GM19397 (cell line): ENCODE measurements at regions not wholly inside any gene's neighbourhood (a gene's known extent, or its start where the extent isn't known, plus 50 kb on each side); places are given as distances from the start of the nearest gene placed in this dataset.
"Not testable (repeated sequence)": the region's sequence is repeated elsewhere in the genome, so short reads cannot be mapped to it uniquely, and the experiment has no call there.

Experiments
- ATAC-seq: cut with Tn5 transposase; IDR thresholded peaks from one replicate; pipeline ENCODE4 v1.9.1; 2021; ENCODE audit warnings: mild to moderate bottlenecking, moderate library complexity; ENCODE audit not compliant: unreplicated experiment

GRCh38 chr12:91896286-91897024, 249.2 kb downstream of the BTG1 start:
- ATAC-seq = no peak

GRCh38 chr12:91894911-91895310, 250.7 kb downstream of the BTG1 start:
- no peak for ATAC-seq

GRCh38 chr12:91893476-91893875, 252.2 kb downstream of the BTG1 start:
- no peak for ATAC-seq

- ATAC-seq = no peak
These were observed 253.4 kb downstream of the BTG1 start for GRCh38 chr12:91892081-91892855.

- ATAC-seq = no peak
These were observed 254.9 kb downstream of the BTG1 start for GRCh38 chr12:91890742-91891141.

GRCh38 chr12:91889910-91890309, 255.7 kb downstream of the BTG1 start:
- no peak for ATAC-seq

- ATAC-seq = no peak
These were observed 256.6 kb downstream of the BTG1 start for GRCh38 chr12:91889059-91889458.

- ATAC-seq = no peak
These were observed 257.7 kb downstream of the BTG1 start for GRCh38 chr12:91887957-91888356.

GRCh38 chr12:91885851-91886731, 259.6 kb downstream of the BTG1 start:
- ATAC-seq = no peak

GRCh38 chr12:91884230-91884629, 261.4 kb downstream of the BTG1 start:
- no peak for ATAC-seq

- ATAC-seq = no peak
These were observed 261.8 kb downstream of the BTG1 start for GRCh38 chr12:91883811-91884210.

GRCh38 chr12:91882910-91883309, 262.7 kb downstream of the BTG1 start:
- ATAC-seq = no peak

GRCh38 chr12:91880528-91880927, 265.1 kb downstream of the BTG1 start:
- ATAC-seq = no peak

- ATAC-seq = no peak
These were observed 268.0 kb downstream of the BTG1 start for GRCh38 chr12:91877456-91878235.

GRCh38 chr12:91877022-91877421, 268.6 kb downstream of the BTG1 start:
- ATAC-seq = peak; percentile 93

- not testable (repeated sequence) for ATAC-seq
These were observed 270.0 kb downstream of the BTG1 start for GRCh38 chr12:91875671-91876070.

- ATAC-seq = no peak
These were observed 271.4 kb downstream of the BTG1 start for GRCh38 chr12:91874086-91874865.

GRCh38 chr12:91871751-91872150, 273.9 kb downstream of the BTG1 start:
- no peak for ATAC-seq

GRCh38 chr12:91870872-91871707, 274.6 kb downstream of the BTG1 start:
- ATAC-seq = no peak
